Lung (tissue), 11 donors: ENCODE measurements at regions not wholly inside any gene's neighbourhood (a gene's known extent, or its start where the extent isn't known, plus 50 kb on each side); places are given as distances from the start of the nearest gene placed in this dataset.

Experiments
- ATAC-seq: fragments of 200-7000 bp; cut with Tn5 transposase; one replicate; pipeline ENCODE4 v1.9.1; 2020; ENCODE audit warnings: moderate number of reproducible peaks; ENCODE audit not compliant: insufficient read depth, low FRiP score
- DNase-seq, 3 donors: peaks; one replicate each; pipeline ENCODE4 v3.0.0-alpha.2; 2013 to 2017
- H3K27ac ChIP-seq, 2 donors: one replicate each; pipeline ENCODE4 v1.5.1; 2013; ENCODE audit warnings: mild to moderate bottlenecking in 2 of 2, moderate library complexity in 2 of 2, control low read depth in 1 of 2, inconsistent platforms in 1 of 2, low read depth in 1 of 2, low read length in 1 of 2
- H3K27me3 ChIP-seq, 3 donors: one replicate each; pipeline ENCODE4 v1.5.1; 2013; ENCODE audit warnings: low read length in 2 of 3; ENCODE audit not compliant: control insufficient read depth in 3 of 3, insufficient read depth in 3 of 3
- H3K36me3 ChIP-seq, 4 donors: one replicate each; pipeline ENCODE4 v1.5.1; 2013; ENCODE audit warnings: low read length in 4 of 4, mild to moderate bottlenecking in 1 of 4, moderate library complexity in 1 of 4; ENCODE audit not compliant: control insufficient read depth in 4 of 4, insufficient read depth in 4 of 4
- H3K4me1 ChIP-seq, 5 donors: one replicate each; pipeline ENCODE4 v1.5.1; 2013; ENCODE audit warnings: low read length in 5 of 5, mild to moderate bottlenecking in 2 of 5, moderate library complexity in 1 of 5; ENCODE audit not compliant: control insufficient read depth in 5 of 5, insufficient read depth in 5 of 5
- H3K4me3 ChIP-seq: one replicate; pipeline ENCODE4 v1.5.1; 2013; ENCODE audit warnings: mild to moderate bottlenecking, control low read depth, moderate library complexity
- H3K9ac ChIP-seq, 2 donors: one replicate each; pipeline ENCODE4 v1.5.1; 2013; ENCODE audit warnings: low read length in 2 of 2, control low read depth in 1 of 2; ENCODE audit not compliant: insufficient read depth in 1 of 2
- H3K9me3 ChIP-seq, 4 donors: one replicate each; pipeline ENCODE4 v1.5.1; 2013; ENCODE audit warnings: low read length in 3 of 4, mild to moderate bottlenecking in 1 of 4, moderate library complexity in 1 of 4; ENCODE audit not compliant: control insufficient read depth in 4 of 4, insufficient read depth in 3 of 4
- CTCF ChIP-seq: IDR thresholded peaks from 2 replicates; pipeline ENCODE4 v1.5.1; 2012; ENCODE audit warnings: mild to moderate bottlenecking; ENCODE audit errors: control extremely low read depth, extremely low read depth
- WGBS, 2 donors: extraction: QIAGEN DNeasy Blood & Tissue Kit; methylation state at CpG; one replicate each; pipeline ENCODE4 v1.1.7; 2013; 5-methylcytosine and 5-hydroxymethylcytosine counted together
- donor health status: control.
- donor health status: control.
- donor health status: Bipolar disorder and iron deficiency.
- donor health status: healthy.
- donor health status: DM: yes; HTN: yes; CAD: no.

- Histone ChIP-seq H3K4me3 (no peak overlapping the region), H3K27ac (no peak overlapping the region), H3K9ac (no peak overlapping the region), H3K27me3 (no peaks in the 10 kb centered on the region), H3K9me3 (no peaks in the 10 kb centered on the region), H3K4me1 (peaks cover 0 to 15% (median 0%) of the 10 kb centered on the region in 5 donors), H3K36me3 (peaks cover 0 to 2% (median 0%) of the 10 kb centered on the region in 4 donors)
- 86 to 88% methylated on average over 7 of the region's 7 CpGs for WGBS, 2 donors
- ATAC-seq, result no peak
- peak in 2 of 3 donors; percentile 57 to 59 for DNase-seq
- TF ChIP-seq CTCF, result no peak
These were observed 155.4 kb upstream of the VRK2 start for GRCh38 chr2:57891086-57891712.

GRCh38 chr2:57892920-57893319, 153.7 kb upstream of the VRK2 start:
- H3K27me3 ChIP-seq, result no peaks in the 10 kb centered on the region

GRCh38 chr2:57893347-57893746, 153.3 kb upstream of the VRK2 start:
- Histone ChIP-seq H3K27me3 (no peaks in the 10 kb centered on the region), H3K36me3 (peaks cover 0 to 2% (median 0%) of the 10 kb centered on the region in 4 donors), H3K4me3 (no peak overlapping the region), H3K4me1 (peaks cover 0 to 15% (median 0%) of the 10 kb centered on the region in 5 donors), H3K9me3 (no peaks in the 10 kb centered on the region), H3K9ac (no peak overlapping the region), H3K27ac (no peak overlapping the region)
- 81 to 88% methylated on average over 6 of the region's 6 CpGs for WGBS, 2 donors
- ATAC-seq (no peak), DNase-seq (no peak)
- TF ChIP-seq CTCF, result no peak

More at GRCh38 chr2:57892920-57893319, 153.7 kb upstream of the VRK2 start:
- ATAC-seq, result no peak
- peaks cover 0 to 2% (median 0%) of the 10 kb centered on the region in 4 donors for H3K36me3 ChIP-seq
- 47 to 56% methylated on average over 3 of the region's 3 CpGs for WGBS, 2 donors
- H3K4me1 ChIP-seq, result peaks cover 0 to 15% (median 0%) of the 10 kb centered on the region in 5 donors
- DNase-seq, result no peak
- no peak for TF ChIP-seq CTCF
- H3K27ac ChIP-seq, result no peak overlapping the region
- no peaks in the 10 kb centered on the region for H3K9me3 ChIP-seq
- H3K4me3 ChIP-seq, result no peak overlapping the region
- H3K9ac ChIP-seq, result no peak overlapping the region

GRCh38 chr2:57893786-57894185, 152.8 kb upstream of the VRK2 start:
- H3K27ac ChIP-seq, result no peak overlapping the region
- ATAC-seq, result no peak
- H3K4me3 ChIP-seq, result no peak overlapping the region
- peaks cover 0 to 2% (median 0%) of the 10 kb centered on the region in 4 donors for H3K36me3 ChIP-seq
- peaks cover 0 to 15% (median 0%) of the 10 kb centered on the region in 5 donors for H3K4me1 ChIP-seq
- TF ChIP-seq CTCF, result no peak
- no peak for DNase-seq
- WGBS, 2 donors, result 95 to 96% methylated on average over 1 of the region's 1 CpG
- H3K9ac ChIP-seq, result no peak overlapping the region
- H3K27me3 ChIP-seq, result no peaks in the 10 kb centered on the region
- no peaks in the 10 kb centered on the region for H3K9me3 ChIP-seq
